PC-9 (cell line): ENCODE measurements at regions not wholly inside any gene's neighbourhood (a gene's known extent, or its start where the extent isn't known, plus 50 kb on each side); places are given as distances from the start of the nearest gene placed in this dataset.

Experiments used
- BruUV-seq: library from RNA; stranded (reverse); fragments of 400-500 nt; replicated peaks from 2 replicates; lab custom pipeline; 2021; lab: Mats Ljungman, UMichigan
- CTCF ChIA-PET: fragments of 300-600 bp; sonication (Branson Sonifier 250); formaldehyde crosslinking; loops from one replicate; lab custom pipeline; 2022; ENCODE audit warnings: antibody characterized with exemption; lab: Charles Lee
- POLR2A ChIA-PET: fragments of 300-600 bp; sonication (Branson Sonifier 250); formaldehyde crosslinking; loops from one replicate; lab custom pipeline; 2022; ENCODE audit warnings: antibody characterized with exemption; ENCODE audit not compliant: unreplicated experiment; lab: Charles Lee
- DNase-seq, 2 experiments: peaks; one replicate each; pipeline versions ENCODE4 v3.0.0 to v3.0.0-alpha.2; 2015 to 2022; ENCODE audit warnings: mixed read lengths in 1 of 2
- H2AFZ ChIP-seq: fragments of 200-600 bp; sonication (generic); 2 replicates; pipeline ENCODE4 v1.8.1; 2017; ENCODE audit warnings: antibody characterized with exemption
- H3F3A ChIP-seq: fragments of 200-600 bp; sonication (generic); 2 replicates; pipeline ENCODE4 v1.8.1; 2017; ENCODE audit warnings: antibody characterized with exemption, mild to moderate bottlenecking, low read depth; ENCODE audit not compliant: insufficient read depth
- H3K27ac ChIP-seq: fragments of 200-600 bp; sonication (generic); 2 replicates; pipeline ENCODE4 v1.6.1; 2016; ENCODE audit warnings: mixed run types
- H3K27me3 ChIP-seq: fragments of 200-600 bp; sonication (generic); 2 replicates; pipeline ENCODE4 v1.6.1; 2016; ENCODE audit warnings: low read depth, mixed run types; ENCODE audit not compliant: insufficient read depth
- H3K36me3 ChIP-seq: fragments of 200-600 bp; sonication (generic); 2 replicates; pipeline ENCODE4 v1.6.1; 2016; ENCODE audit warnings: low read depth, mixed run types
- H3K4me1 ChIP-seq: fragments of 200-600 bp; sonication (generic); replicated peaks from 2 replicates; pipeline ENCODE4 v1.6.1; 2016; ENCODE audit warnings: mixed run types; ENCODE audit not compliant: insufficient read depth
- H3K4me2 ChIP-seq: fragments of 200-600 bp; sonication (generic); 2 replicates; pipeline ENCODE4 v1.6.1; 2017; ENCODE audit warnings: mixed run types
- H3K4me3 ChIP-seq: fragments of 200-600 bp; sonication (generic); 2 replicates; pipeline ENCODE4 v1.6.1; 2016; ENCODE audit warnings: mixed run types
- H3K79me2 ChIP-seq: fragments of 200-600 bp; sonication (generic); 2 replicates; pipeline ENCODE4 v1.6.1; 2017; ENCODE audit warnings: low read depth, mixed run types
- H3K9me2 ChIP-seq: fragments of 200-600 bp; sonication (generic); 2 replicates; pipeline ENCODE4 v1.8.1; 2017; ENCODE audit warnings: mild to moderate bottlenecking; ENCODE audit not compliant: insufficient read depth
- H3K9me3 ChIP-seq: fragments of 200-600 bp; sonication (generic); 2 replicates; pipeline ENCODE4 v1.8.1; 2016; ENCODE audit warnings: low read depth; ENCODE audit not compliant: insufficient read depth
- H4K20me1 ChIP-seq: fragments of 200-600 bp; sonication (generic); 2 replicates; pipeline ENCODE4 v1.8.1; 2017; ENCODE audit not compliant: insufficient read depth
- EZH2 ChIP-seq: fragments of 200-600 bp; sonication (generic); IDR thresholded peaks from 2 replicates; pipeline ENCODE4 v1.8.0; 2017; ENCODE audit warnings: antibody characterized with exemption, low read depth
- intact Hi-C: fragments of 100-400 bp; cut with micrococcal nuclease; formaldehyde crosslinking; loops from one replicate; pipeline ENCODE4 v1.10.0; 2022; ENCODE audit not compliant: unreplicated experiment
- TF ChIP-seq, protein P1 (sequence below): fragments of 200-600 bp; sonication (generic); conservative IDR thresholded peaks from 2 replicates; pipeline ENCODE4 v1.6.1; 2017; ENCODE audit warnings: mixed run types, antibody characterized with exemption, mild to moderate bottlenecking, moderate library complexity

DNA sequence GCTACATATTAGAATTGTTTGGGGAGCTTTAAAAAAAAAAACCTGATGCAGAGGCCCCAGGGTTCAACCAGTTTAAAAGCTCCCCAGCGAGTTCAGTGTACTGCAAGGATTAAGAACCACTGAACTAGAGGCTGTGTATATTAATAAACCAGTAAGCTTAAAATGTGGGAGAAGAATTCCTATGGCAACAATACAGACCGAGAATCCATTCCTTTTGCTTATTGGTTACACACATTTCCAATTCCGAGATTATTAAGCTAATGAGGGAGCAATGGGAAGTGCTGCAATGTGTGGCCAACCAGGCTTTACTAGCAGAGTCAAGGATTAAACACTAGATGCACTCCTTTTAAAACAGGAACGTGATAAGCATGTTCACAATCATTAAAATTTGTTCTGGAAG is 204.4 kb downstream of the TDRD15 start:
- BruUV-seq, result no TSS peak
- no peak overlapping the region for H3K27ac ChIP-seq
- no peak for DNase-seq
- H3K4me2 ChIP-seq, result no peak overlapping the region
- POLR2A ChIA-PET, result no interaction called here
- no peaks in the 10 kb centered on the region for H3F3A ChIP-seq
- no peaks in the 10 kb centered on the region for H3K9me2 ChIP-seq
- H3K4me1 ChIP-seq, result no peaks in the 10 kb centered on the region
- no peaks in the 10 kb centered on the region for H3K9me3 ChIP-seq
- no peak for TF ChIP-seq EZH2
- TF ChIP-seq, protein P1, sequence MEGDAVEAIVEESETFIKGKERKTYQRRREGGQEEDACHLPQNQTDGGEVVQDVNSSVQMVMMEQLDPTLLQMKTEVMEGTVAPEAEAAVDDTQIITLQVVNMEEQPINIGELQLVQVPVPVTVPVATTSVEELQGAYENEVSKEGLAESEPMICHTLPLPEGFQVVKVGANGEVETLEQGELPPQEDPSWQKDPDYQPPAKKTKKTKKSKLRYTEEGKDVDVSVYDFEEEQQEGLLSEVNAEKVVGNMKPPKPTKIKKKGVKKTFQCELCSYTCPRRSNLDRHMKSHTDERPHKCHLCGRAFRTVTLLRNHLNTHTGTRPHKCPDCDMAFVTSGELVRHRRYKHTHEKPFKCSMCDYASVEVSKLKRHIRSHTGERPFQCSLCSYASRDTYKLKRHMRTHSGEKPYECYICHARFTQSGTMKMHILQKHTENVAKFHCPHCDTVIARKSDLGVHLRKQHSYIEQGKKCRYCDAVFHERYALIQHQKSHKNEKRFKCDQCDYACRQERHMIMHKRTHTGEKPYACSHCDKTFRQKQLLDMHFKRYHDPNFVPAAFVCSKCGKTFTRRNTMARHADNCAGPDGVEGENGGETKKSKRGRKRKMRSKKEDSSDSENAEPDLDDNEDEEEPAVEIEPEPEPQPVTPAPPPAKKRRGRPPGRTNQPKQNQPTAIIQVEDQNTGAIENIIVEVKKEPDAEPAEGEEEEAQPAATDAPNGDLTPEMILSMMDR, result no peak
- no peak overlapping the region for H2AFZ ChIP-seq
- H3K36me3 ChIP-seq, result no peaks in the 10 kb centered on the region
- no peaks in the 10 kb centered on the region for H4K20me1 ChIP-seq
- H3K4me3 ChIP-seq, result no peak overlapping the region
- intact Hi-C loops, result no loop called here
- H3K79me2 ChIP-seq, result no peaks in the 10 kb centered on the region
- H3K27me3 ChIP-seq, result peaks cover 3% of the 10 kb centered on the region; the same call in 1 of the 2 replicates
- CTCF ChIA-PET, result interaction anchor here (0.6 kb wide), 1 partner anchor 730 kb away, joined by 3 read pairs; no protein-coding TSS in a partner anchor

DNA sequence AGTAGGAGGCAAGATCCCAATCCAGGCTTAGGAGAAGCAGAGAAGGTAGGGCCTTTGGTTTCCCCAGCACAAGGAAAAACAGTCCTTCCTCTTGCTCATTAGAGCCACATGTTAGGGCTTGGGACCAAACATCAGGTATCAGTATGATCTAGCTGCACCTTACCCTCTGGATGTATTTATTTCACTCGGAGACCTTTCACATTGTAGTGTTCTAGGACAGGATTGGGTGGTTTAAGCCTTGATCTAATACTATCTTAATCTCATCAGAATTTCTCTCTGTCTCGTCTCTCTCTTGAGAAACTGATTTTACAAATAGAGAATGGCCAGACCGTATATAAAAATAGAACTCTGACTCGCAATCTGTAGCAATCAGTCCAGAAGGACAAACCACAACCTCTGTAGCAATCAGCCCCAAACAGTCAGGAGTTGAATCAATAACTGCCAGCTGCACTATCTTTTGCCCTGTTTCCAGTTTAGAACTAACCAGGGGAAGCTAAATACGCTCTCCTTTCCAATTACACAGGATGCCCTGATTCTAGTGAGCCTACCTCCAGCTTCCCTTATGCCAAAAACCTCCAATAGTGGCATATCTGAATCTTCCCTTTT is 207.1 kb downstream of the TDRD15 start:
- no TSS peak for BruUV-seq
- Histone ChIP-seq H3K27ac (no peak overlapping the region), H3K9me3 (no peaks in the 10 kb centered on the region), H3K27me3 (peaks cover 6% of the 10 kb centered on the region; the same call in 1 of the 2 replicates), H2AFZ (no peak overlapping the region), H4K20me1 (no peaks in the 10 kb centered on the region), H3K4me3 (no peak overlapping the region), H3F3A (no peaks in the 10 kb centered on the region), H3K79me2 (no peaks in the 10 kb centered on the region), H3K4me1 (no peaks in the 10 kb centered on the region), H3K36me3 (no peaks in the 10 kb centered on the region), H3K9me2 (no peaks in the 10 kb centered on the region), H3K4me2 (no peak overlapping the region)
- intact Hi-C loops, result no loop called here
- ChIA-PET POLR2A (no interaction called here), CTCF (no interaction called here)
- TF ChIP-seq EZH2, result no peak
- TF ChIP-seq, protein P1, result no peak
- DNase-seq, result no peak

DNA sequence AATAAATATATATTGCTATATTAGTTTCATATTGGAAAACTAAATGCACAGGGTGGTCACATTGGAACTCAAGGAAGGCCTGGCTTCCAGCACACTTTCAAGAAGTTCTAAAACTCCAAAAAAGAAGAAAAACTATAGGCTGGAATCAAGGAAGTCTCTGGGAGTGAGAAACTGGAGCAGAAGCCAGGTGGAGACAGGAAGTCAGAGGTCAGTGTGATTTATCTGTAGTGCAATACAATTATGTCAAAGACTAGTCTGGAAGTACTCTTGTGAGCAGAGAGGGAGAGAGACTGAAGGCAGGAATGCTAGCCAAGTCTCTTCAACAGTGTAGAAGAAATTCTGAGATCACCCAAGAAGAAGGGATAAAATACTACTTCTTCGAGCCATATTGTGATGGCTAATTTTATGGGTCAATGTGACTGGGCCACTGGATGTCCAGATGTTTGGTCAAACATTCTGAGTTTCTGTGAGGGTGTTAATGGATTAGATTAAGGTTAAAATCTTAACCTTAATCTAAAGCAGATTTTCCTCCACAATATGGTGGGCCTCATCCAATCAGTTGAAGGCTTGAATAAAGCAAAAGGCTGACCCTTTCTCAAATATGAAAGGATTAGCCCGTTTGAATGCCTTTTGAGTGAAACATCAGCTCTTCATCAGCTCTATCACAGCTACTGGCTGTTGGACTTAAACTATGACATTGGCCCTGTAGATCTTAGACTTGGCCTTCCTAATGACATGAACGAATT is 208.0 kb downstream of the TDRD15 start:
- Histone ChIP-seq H2AFZ (no peak overlapping the region), H4K20me1 (no peaks in the 10 kb centered on the region), H3K79me2 (no peaks in the 10 kb centered on the region), H3K4me3 (no peak overlapping the region), H3K27me3 (peaks cover 6% of the 10 kb centered on the region; the same call in 1 of the 2 replicates), H3K9me2 (no peaks in the 10 kb centered on the region), H3K9me3 (no peaks in the 10 kb centered on the region), H3F3A (no peaks in the 10 kb centered on the region), H3K4me1 (no peaks in the 10 kb centered on the region), H3K4me2 (no peak overlapping the region), H3K36me3 (no peaks in the 10 kb centered on the region), H3K27ac (no peak overlapping the region)
- ChIA-PET POLR2A (no interaction called here), CTCF (no interaction called here)
- intact Hi-C loops, result no loop called here
- no TSS peak for BruUV-seq
- DNase-seq, result no peak
- TF ChIP-seq, protein P1, result no peak
- no peak for TF ChIP-seq EZH2
